Activated CD4-positive, alpha-beta T cell treated with anti-CD3 and anti-CD28 coated beads, Interleukin-2, amount 50 U/mL, for 48 hours (primary cell): ENCODE measurements at regions not wholly inside any gene's neighbourhood (a gene's known extent, or its start where the extent isn't known, plus 50 kb on each side); places are given as distances from the start of the nearest gene placed in this dataset.
"Not testable (repeated sequence)": the region's sequence is repeated elsewhere in the genome, so short reads cannot be mapped to it uniquely, and the experiment has no call there.

Experiments used
- DNase-seq, 2 experiments: peaks; one replicate each; pipeline ENCODE4 v3.0.0-alpha.2; 2020

DNA sequence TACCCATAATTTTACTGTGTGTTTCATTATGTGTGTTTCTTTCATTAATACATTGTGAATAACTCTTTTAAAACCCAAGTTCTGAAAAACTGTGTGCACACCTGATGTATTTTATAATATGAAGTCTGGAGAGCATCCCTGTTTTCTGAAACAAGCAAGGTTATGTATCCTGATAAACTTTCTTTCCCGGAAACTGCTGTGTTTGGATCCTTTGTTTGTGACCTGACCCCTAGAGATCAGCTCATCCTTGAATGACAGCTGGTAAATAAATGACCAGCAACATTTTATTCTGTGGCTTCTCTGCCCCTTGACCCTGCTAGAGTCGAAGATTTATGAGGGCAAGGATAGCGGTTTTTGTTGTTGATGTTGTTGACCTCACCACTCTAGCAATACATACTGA, 535.6 kb upstream of the ZFP42 start:
- DNase-seq = no peak

GRCh38 chr4:187464573-187464972, 531.0 kb upstream of the ZFP42 start:
- no peak for DNase-seq

GRCh38 chr4:187467224-187467623, 528.3 kb upstream of the ZFP42 start:
- no peak for DNase-seq

- no peak for DNase-seq
These were observed 525.9 kb upstream of the ZFP42 start for GRCh38 chr4:187469627-187470026.

DNA sequence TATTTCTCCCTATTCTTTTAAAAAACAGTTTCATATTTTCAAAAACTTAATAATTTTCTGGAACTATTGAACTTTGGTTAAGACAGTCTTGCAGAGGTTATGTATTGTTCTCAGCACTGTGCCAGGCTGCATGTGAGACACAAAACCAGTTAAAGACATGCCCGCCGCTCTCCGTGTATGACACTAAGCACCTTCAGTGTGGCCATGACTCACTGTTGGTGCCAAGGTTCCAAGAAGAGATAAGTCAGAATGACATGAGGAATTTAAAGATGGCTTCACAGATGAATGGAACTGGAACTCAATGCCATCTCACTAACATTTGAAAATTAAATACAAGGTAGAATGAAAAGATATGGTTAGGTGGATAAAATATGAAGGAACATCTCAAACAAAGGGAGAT, 525.5 kb upstream of the ZFP42 start:
- DNase-seq = no peak

DNA sequence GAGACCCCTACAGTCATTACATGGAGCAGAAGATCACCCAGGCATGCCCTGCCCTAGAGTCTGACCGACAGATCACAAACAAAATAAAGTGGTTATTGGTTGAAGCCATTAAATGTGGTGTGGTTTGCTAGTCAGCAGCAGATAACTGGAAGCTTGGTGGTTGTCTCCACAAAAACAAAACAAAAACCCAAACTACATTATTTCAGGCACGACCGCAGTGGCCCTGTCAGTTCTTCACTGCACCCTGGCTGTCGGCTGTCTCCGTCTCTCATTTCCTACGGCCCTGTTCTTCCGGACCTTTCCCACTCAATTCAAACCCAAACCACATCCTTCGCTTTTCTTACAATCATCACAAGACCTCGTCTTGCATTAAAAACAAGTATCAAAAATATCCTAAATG, 521.3 kb upstream of the ZFP42 start:
- DNase-seq = no peak

DNA sequence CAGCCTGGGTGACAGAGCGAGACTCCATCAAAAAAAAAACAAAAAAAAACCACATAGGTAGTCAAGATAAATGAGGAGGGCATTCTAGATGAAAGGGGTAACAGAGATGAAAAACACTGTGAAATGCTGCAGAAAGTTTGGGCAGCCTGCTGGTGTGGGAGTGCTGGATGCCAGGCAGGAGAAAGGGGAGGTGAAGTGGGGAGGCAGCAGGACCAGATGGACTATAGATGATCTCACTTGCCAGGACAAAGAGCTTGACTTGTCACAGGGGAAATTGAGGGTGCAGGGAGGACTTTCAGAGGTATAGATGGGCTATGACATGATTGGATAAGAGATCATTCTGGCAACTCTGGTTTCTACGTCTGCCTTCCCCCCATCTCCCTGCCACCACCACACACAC, 519.7 kb upstream of the ZFP42 start:
- DNase-seq = no peak

- DNase-seq = no peak
These were observed 518.3 kb upstream of the ZFP42 start for GRCh38 chr4:187477224-187477623.

DNA sequence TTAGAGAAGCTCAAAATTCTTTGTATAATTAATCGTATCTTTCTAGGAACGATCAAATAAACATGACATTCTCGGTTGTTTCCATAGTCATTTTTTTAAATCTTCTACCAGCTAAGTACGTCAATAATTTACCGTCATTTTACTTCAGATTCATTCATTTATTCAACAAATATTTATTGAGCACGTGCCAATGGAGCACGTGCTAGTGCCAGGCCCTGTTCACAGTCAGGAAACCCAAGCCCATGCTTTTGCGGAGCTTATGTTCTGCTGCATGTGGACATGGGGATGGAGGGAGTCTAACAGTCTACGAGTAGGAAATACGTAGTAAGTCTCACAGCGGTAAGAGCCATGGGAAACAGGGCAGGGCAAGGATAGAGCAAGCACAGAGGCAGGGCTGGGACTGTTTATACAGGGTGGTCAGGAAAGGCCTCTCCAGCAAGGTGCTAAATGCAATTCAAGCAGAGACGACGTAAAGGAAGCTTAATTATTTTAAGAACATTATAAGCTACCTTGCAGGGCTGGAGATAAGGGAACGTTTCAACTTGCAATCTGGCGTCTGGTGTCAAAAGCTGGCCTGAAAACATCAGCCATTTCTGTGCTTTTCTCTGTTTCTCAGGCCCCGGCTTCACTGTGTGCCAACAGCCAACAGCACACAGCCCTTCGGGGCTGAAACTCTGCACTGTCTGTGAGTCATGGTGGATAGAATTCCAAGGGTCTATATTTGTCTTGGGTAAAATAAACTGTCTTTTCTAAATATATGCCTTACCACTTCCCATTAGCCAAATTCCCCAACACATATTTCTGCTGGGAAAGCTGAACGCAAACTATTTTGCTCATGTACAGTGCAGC, 517.1 kb upstream of the ZFP42 start:
- no peak for DNase-seq

GRCh38 chr4:187479511-187479910, 516.1 kb upstream of the ZFP42 start:
- DNase-seq = no peak

GRCh38 chr4:187480146-187481145, 515.1 kb upstream of the ZFP42 start:
- DNase-seq = no peak

GRCh38 chr4:187484186-187484585, 511.4 kb upstream of the ZFP42 start:
- DNase-seq = no peak

DNA sequence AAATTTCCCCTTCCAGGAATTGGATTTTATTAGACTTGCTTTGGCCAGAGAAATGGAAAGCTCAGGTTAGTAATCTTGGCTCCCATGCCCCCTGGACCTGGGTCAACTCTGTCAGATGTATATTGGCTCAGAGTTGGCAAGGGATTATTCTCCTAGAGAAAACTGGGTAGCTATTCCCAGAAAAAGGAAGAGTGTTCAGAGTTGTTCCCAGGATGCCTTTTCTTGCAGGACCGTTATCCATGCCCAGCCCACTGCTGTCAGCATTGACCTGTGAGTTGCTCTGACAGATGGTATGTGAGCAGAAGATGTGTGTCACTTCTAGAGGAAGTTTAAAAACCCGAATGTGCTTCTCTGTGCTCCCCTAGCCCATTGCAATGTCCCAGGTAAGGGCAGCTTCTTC, 509.9 kb upstream of the ZFP42 start:
- no peak for DNase-seq

GRCh38 chr4:187491286-187491685, 504.3 kb upstream of the ZFP42 start:
- no peak for DNase-seq

DNA sequence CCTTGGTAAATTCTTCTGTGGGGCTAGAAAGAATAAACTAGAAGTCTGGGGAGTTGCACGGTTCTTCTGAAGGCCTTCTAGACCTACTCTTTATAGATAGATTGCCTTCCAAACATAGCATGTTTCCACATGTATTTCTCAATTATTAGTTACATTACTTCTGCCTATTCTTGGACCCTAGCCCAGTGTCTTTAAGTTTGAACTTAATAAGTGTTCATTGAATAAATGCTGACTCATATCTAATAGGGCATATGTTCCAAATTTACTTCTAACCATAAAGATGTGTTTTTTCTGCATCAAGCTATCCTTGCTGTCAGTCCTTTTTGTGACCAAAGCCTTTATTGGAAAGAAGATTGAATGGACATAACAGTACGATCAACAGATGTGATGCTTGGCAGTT, 503.6 kb upstream of the ZFP42 start:
- no peak for DNase-seq

DNA sequence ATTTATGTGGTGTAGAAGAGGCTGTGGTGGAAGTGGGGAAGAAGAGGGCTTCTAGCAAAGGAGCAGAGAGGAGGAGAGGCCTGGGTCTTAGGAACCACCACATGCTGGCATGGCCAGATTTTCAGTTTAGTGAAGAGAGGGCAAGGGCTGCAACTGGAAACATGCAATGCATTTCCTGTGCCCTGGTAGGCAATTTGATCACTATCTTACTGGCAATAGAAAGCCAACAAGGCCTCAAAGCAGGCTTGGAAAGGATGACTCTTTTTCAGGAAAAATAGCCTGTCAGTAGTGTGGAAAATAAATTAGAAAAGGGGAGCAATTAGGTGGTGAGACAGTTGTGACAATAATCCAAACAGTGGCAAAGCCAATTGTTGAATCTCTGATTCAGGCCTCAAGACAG, 501.9 kb upstream of the ZFP42 start:
- no peak for DNase-seq

DNA sequence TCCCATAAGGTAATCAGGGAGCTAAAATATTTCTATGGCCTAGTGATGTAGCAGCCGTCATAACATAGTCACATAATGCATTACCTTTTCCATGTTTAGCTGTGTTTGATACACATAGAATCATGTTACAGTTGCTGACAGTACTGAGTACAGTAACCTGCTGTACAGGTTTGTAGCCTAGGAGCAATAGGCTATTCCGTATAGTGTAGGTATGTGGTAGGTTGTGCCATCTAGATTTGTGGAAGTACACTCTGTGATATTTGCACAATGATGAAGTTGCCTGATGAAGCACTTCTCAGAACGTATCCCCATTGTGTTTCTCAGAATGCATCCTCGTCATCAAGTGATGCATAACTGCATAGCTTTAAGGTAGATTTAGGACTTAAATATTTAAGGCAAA, 495.6 kb upstream of the ZFP42 start:
- no peak for DNase-seq

GRCh38 chr4:187500796-187501195, 494.8 kb upstream of the ZFP42 start:
- DNase-seq = no peak

DNA sequence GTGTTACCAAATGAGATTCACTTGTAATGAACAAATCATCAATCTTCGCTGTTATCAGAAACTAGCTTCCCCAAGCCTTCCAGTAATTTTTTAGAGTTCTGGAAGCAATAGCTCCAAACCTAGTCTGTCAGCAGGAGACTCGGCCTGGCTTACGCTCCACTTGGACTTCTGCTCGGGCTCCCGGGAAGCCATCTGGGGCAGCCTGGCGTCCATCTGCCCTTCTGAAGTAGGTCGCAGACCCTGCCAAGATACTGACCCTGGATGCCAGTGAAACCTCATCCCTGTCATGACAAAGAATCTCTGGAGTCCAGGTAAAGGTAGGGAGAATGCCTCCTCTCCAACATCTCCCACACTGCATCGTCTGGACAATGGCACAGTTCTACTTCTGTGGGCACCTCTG, 493.8 kb upstream of the ZFP42 start:
- DNase-seq = no peak

GRCh38 chr4:187504974-187505797, 490.4 kb upstream of the ZFP42 start:
- no peak for DNase-seq

GRCh38 chr4:187505798-187506141, 489.8 kb upstream of the ZFP42 start:
- DNase-seq = not testable (repeated sequence)

- no peak for DNase-seq
These were observed 479.3 kb upstream of the ZFP42 start for GRCh38 chr4:187516224-187516623.

DNA sequence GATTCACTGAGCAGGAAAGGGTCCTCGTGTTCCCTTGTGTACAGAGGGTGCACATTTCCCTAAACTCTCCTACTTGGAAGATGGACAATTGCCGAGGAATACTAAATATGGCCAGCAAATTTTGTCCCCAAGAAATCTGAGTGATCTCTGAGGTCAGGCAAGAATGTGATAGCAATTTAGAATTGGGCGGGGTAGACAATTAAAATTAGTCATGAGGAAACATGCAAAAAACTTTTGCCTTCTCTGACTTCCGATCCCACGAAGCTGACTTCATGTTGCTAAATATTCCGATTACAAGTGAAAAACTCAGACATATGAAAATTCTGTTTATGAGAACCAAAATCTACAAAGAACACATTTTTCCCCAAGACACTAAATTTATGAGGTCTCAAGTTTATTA, 453.9 kb upstream of the ZFP42 start:
- DNase-seq = no peak
